ENCODE measurements at regions not wholly inside any gene's neighbourhood (a gene's known extent, or its start where the extent isn't known, plus 50 kb on each side); places are given as distances from the start of the nearest gene placed in this dataset.
A peak's percentile ranks its signal among the peaks of the same experiment; 100 is the strongest.

DNA sequence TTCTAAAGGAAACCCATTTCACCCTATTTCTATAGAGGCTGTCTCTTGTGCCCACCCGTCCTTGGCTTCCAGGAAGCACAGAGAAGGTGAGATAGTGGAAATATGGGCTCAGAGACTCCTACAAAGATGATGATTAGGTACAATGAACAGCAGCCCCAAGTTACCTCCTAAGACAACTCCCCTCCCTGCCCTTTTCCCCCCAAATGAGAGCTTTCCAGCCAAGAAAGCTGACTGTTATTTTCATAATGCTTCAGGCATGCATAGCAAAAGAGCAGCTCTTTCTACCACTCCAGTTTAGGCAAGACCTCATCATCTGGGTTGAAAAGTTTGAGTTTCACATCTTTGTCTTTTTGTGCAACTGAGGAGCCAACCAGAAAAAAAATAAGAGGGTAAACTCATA, 248.8 kb upstream of the ADAMTS9 start:
- peaks cover 69% of the 10 kb centered on the region for H3K4me1 Mint-ChIP-seq
- no peak overlapping the region for H3K4me3 Mint-ChIP-seq
- peaks cover 9% of the 10 kb centered on the region for H3K36me3 Mint-ChIP-seq (ENCODE audit: low read depth)
- H3K27ac Mint-ChIP-seq, result peak overlapping the region; percentile 67 to 94 (median 85)
- H3K9me3 Mint-ChIP-seq, result peaks cover 10% of the 10 kb centered on the region
- TF ChIP-seq, protein P1, sequence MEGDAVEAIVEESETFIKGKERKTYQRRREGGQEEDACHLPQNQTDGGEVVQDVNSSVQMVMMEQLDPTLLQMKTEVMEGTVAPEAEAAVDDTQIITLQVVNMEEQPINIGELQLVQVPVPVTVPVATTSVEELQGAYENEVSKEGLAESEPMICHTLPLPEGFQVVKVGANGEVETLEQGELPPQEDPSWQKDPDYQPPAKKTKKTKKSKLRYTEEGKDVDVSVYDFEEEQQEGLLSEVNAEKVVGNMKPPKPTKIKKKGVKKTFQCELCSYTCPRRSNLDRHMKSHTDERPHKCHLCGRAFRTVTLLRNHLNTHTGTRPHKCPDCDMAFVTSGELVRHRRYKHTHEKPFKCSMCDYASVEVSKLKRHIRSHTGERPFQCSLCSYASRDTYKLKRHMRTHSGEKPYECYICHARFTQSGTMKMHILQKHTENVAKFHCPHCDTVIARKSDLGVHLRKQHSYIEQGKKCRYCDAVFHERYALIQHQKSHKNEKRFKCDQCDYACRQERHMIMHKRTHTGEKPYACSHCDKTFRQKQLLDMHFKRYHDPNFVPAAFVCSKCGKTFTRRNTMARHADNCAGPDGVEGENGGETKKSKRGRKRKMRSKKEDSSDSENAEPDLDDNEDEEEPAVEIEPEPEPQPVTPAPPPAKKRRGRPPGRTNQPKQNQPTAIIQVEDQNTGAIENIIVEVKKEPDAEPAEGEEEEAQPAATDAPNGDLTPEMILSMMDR (IDR thresholded peaks at IDR 0.05; ENCODE audit: unreplicated experiment in 3 of 3), result no peak
- H3K27me3 Mint-ChIP-seq (ENCODE audit: low read depth), result no peaks in the 10 kb centered on the region

DNA sequence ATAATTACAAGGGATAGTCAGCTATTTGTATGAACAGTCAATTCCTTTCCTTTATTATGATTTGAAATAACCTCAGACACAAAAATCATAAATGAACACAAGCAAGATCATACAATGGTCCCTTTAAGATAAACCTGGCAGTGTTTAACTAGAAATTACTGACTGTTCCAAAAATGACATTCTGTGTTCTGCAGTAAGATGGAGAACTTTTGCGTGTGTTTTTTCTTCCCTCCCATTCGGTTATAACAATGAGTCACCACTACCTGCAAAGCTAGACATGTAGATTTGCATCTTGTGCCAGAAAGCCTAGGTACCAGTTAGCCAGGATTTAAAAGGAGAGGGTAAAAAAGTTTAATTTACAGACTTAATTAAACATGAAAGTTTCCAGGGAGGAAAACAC, 248.2 kb upstream of the ADAMTS9 start:
- Mint-ChIP-seq H3K36me3 (ENCODE audit: low read depth) (peaks cover 9% of the 10 kb centered on the region), H3K4me3 (no peak overlapping the region), H3K9me3 (peaks cover 10% of the 10 kb centered on the region), H3K27ac (peak overlapping the region in 2 of 3 experiments; percentile 85 to 94), H3K4me1 (peaks cover 63% of the 10 kb centered on the region), H3K27me3 (ENCODE audit: low read depth) (no peaks in the 10 kb centered on the region)
- TF ChIP-seq, protein P1 (IDR thresholded peaks at IDR 0.05; ENCODE audit: unreplicated experiment in 3 of 3), result no peak

DNA sequence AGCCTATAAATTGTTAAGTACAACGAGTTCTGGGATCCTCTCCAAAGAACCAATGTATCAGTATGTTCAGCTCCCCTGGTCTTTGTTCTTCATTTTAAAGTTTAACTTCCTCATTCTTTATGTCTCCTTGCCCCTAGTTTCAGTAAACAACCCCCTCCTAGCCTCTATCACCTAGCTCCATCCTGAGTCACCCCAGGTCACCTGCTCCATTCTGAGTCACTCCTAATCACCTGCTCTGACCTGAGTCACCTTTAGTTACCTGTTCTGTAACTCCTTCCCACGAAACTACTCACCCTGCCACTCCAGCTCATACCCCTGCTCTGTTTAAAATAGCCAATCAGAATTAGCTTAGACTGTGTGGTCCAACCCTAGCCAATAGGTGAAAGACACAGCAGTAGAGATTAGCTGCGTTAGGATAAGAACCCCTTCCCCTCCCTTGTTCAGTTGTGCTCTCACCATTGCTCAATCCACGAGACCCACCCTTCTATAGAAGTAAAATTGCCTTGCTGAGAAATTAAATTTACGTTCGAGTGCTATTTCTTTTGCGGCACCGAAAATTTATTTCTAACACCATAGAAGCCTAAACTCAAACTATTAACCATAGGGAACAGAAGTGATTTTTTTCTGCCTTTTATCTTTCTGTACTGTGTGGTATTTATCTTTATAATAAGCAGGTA, 245.0 kb upstream of the ADAMTS9 start:
- Mint-ChIP-seq H3K27me3 (ENCODE audit: low read depth) (no peaks in the 10 kb centered on the region), H3K4me3 (no peak overlapping the region), H3K36me3 (ENCODE audit: low read depth) (peaks cover 9% of the 10 kb centered on the region), H3K9me3 (peaks cover 10% of the 10 kb centered on the region), H3K4me1 (peaks cover 45% of the 10 kb centered on the region), H3K27ac (peak overlapping the region; percentile 14 to 74 (median 74))
- TF ChIP-seq, protein P1 (IDR thresholded peaks at IDR 0.05; ENCODE audit: unreplicated experiment in 3 of 3), result no peak

DNA sequence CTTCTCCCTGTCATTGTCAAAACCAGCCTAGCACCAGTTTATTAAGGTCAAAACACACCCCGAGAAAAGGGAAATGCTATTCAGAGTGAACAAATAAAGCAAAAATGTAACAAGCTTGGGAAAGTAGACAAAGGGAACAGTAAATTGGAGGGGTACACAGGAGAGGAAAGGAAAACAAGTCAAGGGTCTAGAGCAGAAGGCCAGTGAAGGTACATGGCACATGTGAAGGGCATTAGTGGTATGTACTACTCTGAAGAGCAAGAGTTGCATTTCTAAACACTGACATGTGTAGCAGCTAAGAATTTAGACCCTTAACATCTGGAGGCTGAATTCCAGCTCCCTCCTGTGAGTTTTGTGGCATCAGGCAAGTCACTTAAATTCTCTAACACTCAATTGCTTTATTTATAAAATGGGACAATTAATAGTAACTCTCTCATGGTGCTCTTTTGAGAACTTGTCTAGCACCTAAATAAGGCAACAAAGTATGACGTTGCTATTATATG, 244.3 kb upstream of the ADAMTS9 start:
- Mint-ChIP-seq H3K9me3 (peaks cover 10% of the 10 kb centered on the region), H3K4me1 (peaks cover 50% of the 10 kb centered on the region), H3K27ac (peak overlapping the region; percentile 12 to 74 (median 57)), H3K4me3 (no peak overlapping the region), H3K27me3 (ENCODE audit: low read depth) (no peaks in the 10 kb centered on the region), H3K36me3 (ENCODE audit: low read depth) (peaks cover 9% of the 10 kb centered on the region)
- TF ChIP-seq, protein P1 (IDR thresholded peaks at IDR 0.05; ENCODE audit: unreplicated experiment in 3 of 3), result no peak

DNA sequence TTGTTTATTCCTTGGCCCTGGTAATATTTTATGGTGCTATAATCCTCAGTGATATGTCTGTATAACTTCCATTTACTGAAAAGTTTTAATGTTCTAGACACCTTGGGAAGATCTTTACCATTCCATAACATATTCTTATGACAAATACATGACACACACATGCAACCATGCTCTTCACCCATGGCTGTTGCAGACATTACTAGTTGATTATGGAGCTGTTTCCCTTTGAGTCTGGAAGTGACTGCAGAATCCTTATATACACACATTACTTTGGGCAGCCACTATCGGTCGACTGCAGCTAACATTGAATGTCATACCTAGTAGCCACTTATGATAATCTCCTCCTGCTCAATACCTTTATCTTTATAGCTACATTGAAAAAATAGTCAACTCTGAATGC, 243.1 kb upstream of the ADAMTS9 start:
- Mint-ChIP-seq H3K27ac (no peak overlapping the region), H3K36me3 (ENCODE audit: low read depth) (peaks cover 9% of the 10 kb centered on the region), H3K4me1 (peaks cover 40% of the 10 kb centered on the region), H3K9me3 (peaks cover 10% of the 10 kb centered on the region), H3K27me3 (ENCODE audit: low read depth) (no peaks in the 10 kb centered on the region), H3K4me3 (no peak overlapping the region)
- TF ChIP-seq, protein P1 (IDR thresholded peaks at IDR 0.05; ENCODE audit: unreplicated experiment in 3 of 3), result no peak

DNA sequence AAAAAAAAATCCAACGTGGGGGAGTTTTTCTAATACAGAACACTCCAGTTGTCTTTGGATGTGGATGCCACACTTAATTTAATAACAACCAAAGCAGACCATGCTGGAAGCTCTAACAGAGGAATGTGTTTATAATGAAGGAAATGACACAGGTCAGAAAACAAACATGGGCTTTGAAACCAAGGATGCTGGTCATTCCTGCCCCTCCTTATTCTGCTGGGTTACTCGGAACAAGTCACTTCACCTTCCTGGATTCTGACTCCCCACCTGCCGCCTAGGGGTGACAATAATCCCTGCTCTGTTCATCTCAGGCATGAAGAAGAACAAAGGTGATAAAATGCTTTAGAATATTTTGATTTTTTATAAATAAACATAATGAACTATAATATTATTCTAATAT, 240.9 kb upstream of the ADAMTS9 start:
- peaks cover 6% of the 10 kb centered on the region for H3K9me3 Mint-ChIP-seq
- peaks cover 35% of the 10 kb centered on the region for H3K4me1 Mint-ChIP-seq
- H3K36me3 Mint-ChIP-seq (ENCODE audit: low read depth), result peaks cover 9% of the 10 kb centered on the region
- no peak overlapping the region for H3K4me3 Mint-ChIP-seq
- TF ChIP-seq, protein P1 (IDR thresholded peaks at IDR 0.05; ENCODE audit: unreplicated experiment in 3 of 3), result no peak
- H3K27me3 Mint-ChIP-seq (ENCODE audit: low read depth), result no peaks in the 10 kb centered on the region
- H3K27ac Mint-ChIP-seq, result no peak overlapping the region

All from nephron (organoid).